LHCN-M2 (cell line): ENCODE measurements at regions not wholly inside any gene's neighbourhood (a gene's known extent, or its start where the extent isn't known, plus 50 kb on each side); places are given as distances from the start of the nearest gene placed in this dataset.
"Not testable (repeated sequence)": the region's sequence is repeated elsewhere in the genome, so short reads cannot be mapped to it uniquely, and the experiment has no call there.

Experiments
- DNase-seq: peaks from one replicate; pipeline ENCODE4 v3.0.0-alpha.2; 2012; ENCODE audit warnings: low read depth

- DNase-seq: peak; percentile 0
Measured at GRCh38 chr1:188822248-188822647, 1655.4 kb downstream of the BRINP3 start.

- no peak for DNase-seq
Measured at GRCh38 chr1:188825471-188825870, 1652.2 kb downstream of the BRINP3 start.

- no peak for DNase-seq
Measured at GRCh38 chr1:188826800-188827199, 1650.9 kb downstream of the BRINP3 start.

- DNase-seq: no peak
Measured at GRCh38 chr1:188827400-188827799, 1650.3 kb downstream of the BRINP3 start.

- DNase-seq: not testable (repeated sequence)
Measured at GRCh38 chr1:188841111-188841696, 1636.5 kb downstream of the BRINP3 start.

- no peak for DNase-seq
Measured at GRCh38 chr1:188846468-188846867, 1631.2 kb downstream of the BRINP3 start.

- no peak for DNase-seq
Measured at GRCh38 chr1:188857526-188858087, 1620.1 kb downstream of the BRINP3 start.

- DNase-seq: no peak
Measured at GRCh38 chr1:188867614-188868013, 1610.0 kb downstream of the BRINP3 start.

GRCh38 chr1:188871164-188871563, 1606.5 kb downstream of the BRINP3 start:
- no peak for DNase-seq

GRCh38 chr1:188872376-188872775, 1605.3 kb downstream of the BRINP3 start:
- DNase-seq: no peak

- no peak for DNase-seq
Measured at GRCh38 chr1:188877668-188878067, 1600.0 kb downstream of the BRINP3 start.

- no peak for DNase-seq
Measured at GRCh38 chr1:188888386-188888785, 1589.3 kb downstream of the BRINP3 start.

- DNase-seq: no peak
Measured at GRCh38 chr1:188889166-188889565, 1588.5 kb downstream of the BRINP3 start.

- DNase-seq: no peak
Measured at GRCh38 chr1:188891958-188892357, 1585.7 kb downstream of the BRINP3 start.

GRCh38 chr1:188895611-188896010, 1582.1 kb downstream of the BRINP3 start:
- DNase-seq: no peak

- no peak for DNase-seq
Measured at GRCh38 chr1:188903241-188903640, 1574.4 kb downstream of the BRINP3 start.

GRCh38 chr1:188904201-188904600, 1573.5 kb downstream of the BRINP3 start:
- no peak for DNase-seq

GRCh38 chr1:188906921-188907641, 1570.6 kb downstream of the BRINP3 start:
- no peak for DNase-seq

GRCh38 chr1:188930382-188930781, 1547.3 kb downstream of the BRINP3 start:
- DNase-seq: no peak

- no peak for DNase-seq
Measured at GRCh38 chr1:188931506-188931905, 1546.2 kb downstream of the BRINP3 start.

GRCh38 chr1:188937965-188938551, 1539.6 kb downstream of the BRINP3 start:
- no peak for DNase-seq

- DNase-seq: no peak
Measured at GRCh38 chr1:188941986-188942385, 1535.7 kb downstream of the BRINP3 start.

GRCh38 chr1:188949701-188950100, 1528.0 kb downstream of the BRINP3 start:
- DNase-seq: no peak
